HUES64 (cell line): ENCODE measurements at regions not wholly inside any gene's neighbourhood (a gene's known extent, or its start where the extent isn't known, plus 50 kb on each side); places are given as distances from the start of the nearest gene placed in this dataset.
"Not testable (repeated sequence)": the region's sequence is repeated elsewhere in the genome, so short reads cannot be mapped to it uniquely, and the experiment has no call there.

ENCODE experiments used
- H3K27ac ChIP-seq: 2 replicates; pipeline ENCODE4 v1.7.0; 2013; ENCODE audit warnings: low read depth, low read length, inconsistent platforms
- H3K27me3 ChIP-seq: 2 replicates; pipeline ENCODE4 v1.6.1; 2013; ENCODE audit warnings: mild to moderate bottlenecking, low read length; ENCODE audit not compliant: insufficient read depth
- H3K36me3 ChIP-seq: 2 replicates; pipeline ENCODE4 v1.6.1; 2013; ENCODE audit warnings: mild to moderate bottlenecking, low read length; ENCODE audit not compliant: insufficient read depth
- H3K4me1 ChIP-seq: 2 replicates; pipeline ENCODE4 v1.6.1; 2013; ENCODE audit warnings: mild to moderate bottlenecking, low read length, moderate library complexity; ENCODE audit not compliant: insufficient read depth
- H3K4me3 ChIP-seq: 2 replicates; pipeline ENCODE4 v1.5.1; 2013; ENCODE audit warnings: mild to moderate bottlenecking, low read length, moderate library complexity
- H3K9ac ChIP-seq: 2 replicates; pipeline ENCODE4 v1.6.1; 2013; ENCODE audit warnings: mild to moderate bottlenecking, low read depth, low read length
- H3K9me3 ChIP-seq: 2 replicates; pipeline ENCODE4 v1.6.1; 2013; ENCODE audit warnings: low read depth, low read length; ENCODE audit not compliant: insufficient read depth
- WGBS: fragments of 150-250, 120-280 bp; methylation state at CpG from one replicate; pipeline ENCODE4 v1.1.7; 2013; ENCODE audit warnings: missing lambda C conversion rate; 5-methylcytosine and 5-hydroxymethylcytosine counted together

DNA sequence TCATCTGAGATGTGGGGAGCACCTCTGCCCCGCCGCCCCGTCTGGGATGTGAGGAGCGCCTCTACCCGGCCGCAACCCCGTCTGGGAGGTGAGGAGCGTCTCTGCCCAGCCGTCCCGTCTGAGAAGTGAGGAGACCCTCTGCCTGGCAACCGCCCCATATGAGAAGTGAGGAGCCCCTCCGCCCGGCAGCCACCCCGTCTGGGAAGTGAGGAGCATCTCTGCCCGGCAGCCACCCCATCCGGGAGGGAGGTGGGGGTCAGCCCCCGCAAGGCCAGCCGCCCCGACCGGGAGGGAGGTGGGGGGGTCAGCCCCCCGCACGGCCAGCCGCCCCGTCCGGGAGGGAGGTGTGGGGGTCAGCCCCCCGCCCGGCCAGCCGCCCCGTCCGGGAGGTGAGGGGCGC is 89.9 kb downstream of the PHLDA1 start:
- WGBS = 98% methylated on average over 30 of the region's 31 CpGs
- not testable (repeated sequence) for H3K27ac ChIP-seq, H3K36me3 ChIP-seq, H3K27me3 ChIP-seq, H3K4me3 ChIP-seq, H3K9ac ChIP-seq, H3K9me3 ChIP-seq
- peaks cover 27% of the 10 kb centered on the region for H3K4me1 ChIP-seq

DNA sequence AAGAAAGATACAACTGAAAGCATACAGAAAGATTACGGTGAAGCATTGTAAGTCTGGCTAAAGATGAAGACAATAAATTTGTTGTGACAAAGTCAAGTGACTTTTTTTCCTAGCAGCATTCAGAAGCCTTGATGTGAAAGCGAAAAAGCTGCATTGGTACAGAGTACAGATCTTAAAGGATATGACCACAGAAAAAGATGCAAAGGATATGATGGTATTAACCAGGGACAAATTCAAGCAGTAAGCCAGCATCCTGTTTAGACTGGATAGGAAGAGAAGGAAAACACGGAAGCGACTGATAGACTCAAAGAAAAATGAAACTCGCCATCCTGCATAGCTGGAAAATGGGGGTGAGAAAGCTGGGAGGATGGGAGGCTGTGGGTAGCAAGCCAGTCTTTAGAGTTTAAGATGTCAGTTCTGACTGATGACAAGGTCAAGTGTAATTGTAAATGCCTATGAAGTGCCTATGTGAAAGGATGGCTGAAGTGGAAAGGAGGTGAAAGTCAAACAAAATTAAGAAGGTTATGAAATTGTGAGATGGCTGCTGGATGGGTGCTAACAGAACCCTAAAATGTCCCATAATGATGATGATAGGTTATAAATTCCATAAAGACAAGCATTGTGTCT is 92.4 kb downstream of the PHLDA1 start:
- Histone ChIP-seq H3K9me3 (peaks cover 5% of the 10 kb centered on the region), H3K27ac (no peak overlapping the region), H3K36me3 (no peaks in the 10 kb centered on the region), H3K9ac (no peak overlapping the region), H3K4me1 (peaks cover 20% of the 10 kb centered on the region), H3K27me3 (no peaks in the 10 kb centered on the region; the same call in 1 of the 2 replicates), H3K4me3 (no peak overlapping the region)
- 94% methylated on average over 5 of the region's 5 CpGs for WGBS

DNA sequence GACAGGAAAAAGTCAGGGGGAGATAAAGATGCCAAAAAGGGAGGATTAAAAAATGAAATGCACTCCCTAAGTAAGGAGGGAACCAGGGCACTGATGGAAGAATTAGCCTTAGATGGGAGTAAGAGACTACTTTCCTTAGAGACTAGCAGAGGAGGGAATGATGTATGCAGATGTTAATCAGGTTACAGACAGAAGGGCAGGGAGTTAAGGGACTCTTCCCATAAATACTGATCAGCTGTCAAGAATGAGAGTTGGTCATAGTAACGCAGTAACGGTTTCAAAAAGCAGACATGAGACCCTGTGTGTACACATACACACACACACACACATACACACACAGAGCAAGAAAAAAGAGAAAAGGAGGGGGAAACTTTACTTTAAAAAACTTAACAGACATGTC is 93.4 kb downstream of the PHLDA1 start:
- Histone ChIP-seq H3K27me3 (no peaks in the 10 kb centered on the region; the same call in 1 of the 2 replicates), H3K4me1 (peaks cover 13% of the 10 kb centered on the region), H3K27ac (no peak overlapping the region), H3K9me3 (peaks cover 5% of the 10 kb centered on the region), H3K9ac (no peak overlapping the region), H3K4me3 (no peak overlapping the region), H3K36me3 (no peaks in the 10 kb centered on the region)
- WGBS = no CpG with 5 or more reads among the region's 2 CpGs

DNA sequence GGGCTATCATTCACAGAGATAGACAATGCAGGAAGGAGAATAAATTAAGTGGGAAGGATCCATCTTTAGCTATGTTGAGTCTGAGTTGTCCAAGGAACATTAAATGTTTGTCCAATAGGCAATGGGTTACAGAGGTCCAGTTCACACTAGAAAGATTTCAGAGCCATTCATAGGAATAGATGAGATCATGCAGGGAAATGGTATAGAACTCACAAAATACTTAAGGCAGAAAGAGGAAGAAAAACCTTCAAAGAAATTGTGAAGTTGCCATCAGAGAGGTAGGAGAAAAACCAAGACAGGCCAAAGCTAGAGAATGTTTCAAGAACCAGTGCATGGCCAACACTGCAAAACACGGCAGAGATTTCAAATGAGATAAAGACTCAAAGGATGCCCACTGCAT is 94.1 kb downstream of the PHLDA1 start:
- Histone ChIP-seq H3K4me1 (peaks cover 13% of the 10 kb centered on the region; the same call in 1 of the 2 replicates), H3K27ac (no peak overlapping the region), H3K9me3 (peaks cover 5% of the 10 kb centered on the region), H3K4me3 (no peak overlapping the region), H3K27me3 (no peaks in the 10 kb centered on the region; the same call in 1 of the 2 replicates), H3K36me3 (no peaks in the 10 kb centered on the region), H3K9ac (no peak overlapping the region)
- 87% methylated on average over 1 of the region's 1 CpG for WGBS

DNA sequence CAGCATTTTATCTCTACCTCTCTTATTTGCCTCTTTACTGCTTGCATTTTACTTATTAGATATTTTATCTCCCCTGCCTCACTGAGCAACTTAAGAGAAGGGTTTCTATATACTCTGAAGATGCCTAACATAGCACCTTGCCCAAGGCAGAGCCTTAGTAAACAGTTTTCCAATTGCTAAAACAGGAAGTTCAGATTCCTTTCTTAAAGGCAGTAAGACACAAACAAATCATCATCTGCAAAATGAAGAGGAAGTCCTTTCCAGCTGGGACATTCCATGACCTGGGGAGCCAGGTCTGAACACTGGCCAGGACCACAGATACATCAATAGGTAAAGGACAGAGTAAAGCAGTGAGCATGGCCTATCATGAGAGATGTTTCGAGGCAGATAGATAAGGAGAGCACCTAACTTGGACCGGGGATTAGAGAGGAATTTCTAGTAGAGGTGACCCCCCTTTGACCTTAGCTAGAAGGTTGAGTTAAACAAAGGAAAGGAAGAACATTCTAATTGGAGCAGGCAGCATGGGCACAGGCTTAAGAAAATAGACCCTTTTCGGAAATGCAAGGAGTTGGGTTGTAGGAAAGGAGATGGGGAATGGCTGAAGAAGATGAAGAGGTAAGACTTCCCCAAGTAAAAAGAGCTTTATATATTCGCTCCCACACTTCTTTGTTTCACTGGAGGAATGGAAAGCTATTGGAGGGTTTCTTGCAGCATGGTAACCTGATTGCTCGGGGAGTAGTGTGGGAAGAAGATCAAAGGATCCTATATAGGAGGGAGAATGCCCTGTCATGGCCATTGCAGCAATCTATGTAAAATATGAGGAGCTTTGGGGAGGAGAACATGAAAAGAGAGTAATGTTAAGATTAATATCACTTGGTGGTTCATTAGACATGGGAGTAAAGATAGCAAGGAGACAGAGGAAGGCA is 94.8 kb downstream of the PHLDA1 start:
- Histone ChIP-seq H3K27me3 (no peaks in the 10 kb centered on the region; the same call in 1 of the 2 replicates), H3K27ac (no peak overlapping the region), H3K9ac (no peak overlapping the region), H3K4me1 (peaks cover 13% of the 10 kb centered on the region; the same call in 1 of the 2 replicates), H3K36me3 (no peaks in the 10 kb centered on the region), H3K4me3 (no peak overlapping the region), H3K9me3 (peaks cover 5% of the 10 kb centered on the region)
- 84% methylated on average over 5 of the region's 5 CpGs for WGBS

DNA sequence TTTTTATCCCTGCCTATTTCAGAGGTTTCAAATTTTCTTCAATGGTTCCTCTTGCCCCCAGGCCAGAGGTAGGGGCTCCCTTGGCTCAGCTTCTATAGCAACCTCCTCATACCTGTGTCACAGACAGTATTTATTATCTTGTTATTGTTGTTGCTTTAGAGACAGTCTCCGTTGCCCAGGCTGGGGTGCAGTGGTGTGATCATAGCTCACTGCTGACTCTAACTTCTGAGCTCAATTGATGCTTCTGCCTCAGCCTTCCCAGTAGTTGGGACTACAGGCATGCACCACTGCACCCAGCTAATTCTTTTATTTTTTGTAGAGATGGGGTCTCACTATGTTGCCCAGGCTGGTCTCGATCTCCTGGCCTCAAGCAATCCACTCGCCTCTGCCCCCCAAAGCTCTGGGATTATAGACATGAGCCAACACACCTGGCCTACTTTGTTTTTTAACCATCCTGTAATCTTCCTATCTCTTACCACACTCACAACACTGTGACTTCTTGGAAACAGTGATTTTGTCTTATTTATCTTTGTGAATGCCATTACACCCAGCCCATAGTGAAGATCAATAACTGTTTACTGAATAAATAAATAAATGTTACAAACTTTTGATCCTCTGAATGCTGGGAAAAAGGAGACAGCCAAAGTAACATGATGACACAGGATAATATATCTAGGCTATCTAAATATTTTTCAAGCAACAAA is 95.9 kb downstream of the PHLDA1 start:
- Histone ChIP-seq H3K4me3 (no peak overlapping the region), H3K27ac (no peak overlapping the region), H3K4me1 (peaks cover 13% of the 10 kb centered on the region; the same call in 1 of the 2 replicates), H3K36me3 (no peaks in the 10 kb centered on the region), H3K27me3 (no peaks in the 10 kb centered on the region; the same call in 1 of the 2 replicates), H3K9ac (no peak overlapping the region), H3K9me3 (peaks cover 4% of the 10 kb centered on the region)
- WGBS = 96% methylated on average over 3 of the region's 3 CpGs

DNA sequence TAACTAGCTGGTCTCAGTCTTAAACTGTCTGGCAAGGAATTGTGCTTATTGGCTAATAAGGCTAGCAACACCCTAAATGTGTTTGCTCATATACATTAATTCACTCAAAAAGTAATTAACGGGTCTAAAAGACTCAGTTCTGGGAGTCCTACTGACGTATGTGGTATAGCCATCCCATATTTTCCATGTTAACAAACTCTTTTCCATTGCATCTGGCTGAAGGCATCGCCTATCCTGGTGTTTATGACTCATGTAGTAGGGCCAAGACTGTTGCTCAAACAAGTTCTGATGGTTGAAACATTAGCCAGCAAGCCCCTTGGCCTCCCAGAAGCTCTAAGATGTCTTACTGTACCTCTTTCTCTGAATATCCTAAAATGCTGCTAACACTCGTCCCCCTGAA is 98.5 kb downstream of the PHLDA1 start:
- Histone ChIP-seq H3K36me3 (no peaks in the 10 kb centered on the region), H3K4me3 (no peak overlapping the region), H3K27me3 (no peaks in the 10 kb centered on the region; the same call in 1 of the 2 replicates), H3K9ac (no peak overlapping the region), H3K9me3 (no peaks in the 10 kb centered on the region), H3K4me1 (peaks cover 11% of the 10 kb centered on the region; the same call in 1 of the 2 replicates), H3K27ac (no peak overlapping the region)
- 93% methylated on average over 4 of the region's 4 CpGs for WGBS

DNA sequence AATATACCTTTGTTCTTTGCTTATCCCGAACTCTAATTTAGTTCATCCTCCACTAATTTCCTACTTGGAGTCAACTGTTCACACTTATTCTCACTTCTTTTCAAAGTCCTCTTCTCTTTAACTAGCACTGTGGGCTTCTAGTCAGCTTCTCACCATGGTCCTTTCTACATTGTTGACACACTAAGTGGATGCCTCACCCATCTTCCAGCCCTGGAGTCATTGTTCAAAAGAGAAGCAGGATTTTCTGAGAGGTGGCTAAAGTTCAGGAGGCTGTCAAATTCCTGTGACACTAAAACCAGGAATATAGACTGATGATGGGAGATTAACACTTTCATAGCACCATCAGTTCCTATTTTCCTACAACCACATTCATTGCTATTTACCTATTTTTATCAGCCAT is 99.3 kb downstream of the PHLDA1 start:
- H3K36me3 ChIP-seq = no peaks in the 10 kb centered on the region
- no peaks in the 10 kb centered on the region for H3K27me3 ChIP-seq
- no peaks in the 10 kb centered on the region for H3K9me3 ChIP-seq
- WGBS = 91% methylated on average over 1 of the region's 1 CpG
- no peak overlapping the region for H3K4me3 ChIP-seq
- H3K27ac ChIP-seq = no peak overlapping the region
- H3K4me1 ChIP-seq = peaks cover 8% of the 10 kb centered on the region; the same call in 1 of the 2 replicates
- H3K9ac ChIP-seq = no peak overlapping the region

DNA sequence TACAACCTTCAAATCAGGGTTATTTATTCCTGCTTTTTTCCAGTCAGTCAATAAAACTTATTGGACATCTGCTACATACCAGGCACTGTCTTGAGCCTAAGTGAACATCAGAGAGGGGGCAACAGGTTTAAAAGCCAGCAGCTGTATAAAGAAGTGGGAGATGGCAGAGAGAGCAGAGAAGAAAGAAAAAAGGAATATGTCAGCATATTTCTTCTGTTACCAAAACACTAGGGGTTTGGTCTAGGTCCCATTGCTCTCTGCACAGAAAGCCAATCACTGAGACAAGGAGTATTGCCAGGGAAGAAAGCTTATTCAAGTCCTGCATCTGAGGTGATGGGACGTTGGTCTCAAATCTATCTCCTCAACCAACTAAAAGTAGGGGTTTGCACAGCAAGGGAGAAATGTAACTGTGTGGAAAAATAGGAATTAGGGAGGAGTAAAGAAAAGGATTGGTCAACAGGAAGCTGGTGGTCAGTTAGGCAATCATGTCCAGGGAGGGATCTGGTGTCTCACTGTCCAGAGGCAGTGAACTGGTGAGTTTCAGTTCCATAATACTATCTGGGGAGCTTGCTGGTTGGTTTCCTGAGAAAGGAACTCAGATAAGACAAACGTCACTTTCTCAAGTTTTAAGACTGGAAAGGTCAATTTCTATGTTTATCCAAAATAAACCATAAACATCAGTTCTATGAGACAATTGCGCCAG is 107.5 kb downstream of the PHLDA1 start:
- Histone ChIP-seq H3K27ac (no peak overlapping the region), H3K36me3 (no peaks in the 10 kb centered on the region), H3K9ac (no peak overlapping the region), H3K4me3 (no peak overlapping the region), H3K27me3 (no peaks in the 10 kb centered on the region), H3K9me3 (peaks cover 23% of the 10 kb centered on the region), H3K4me1 (peaks cover 3% of the 10 kb centered on the region; the same call in 1 of the 2 replicates)
- WGBS = 91% methylated on average over 2 of the region's 3 CpGs

DNA sequence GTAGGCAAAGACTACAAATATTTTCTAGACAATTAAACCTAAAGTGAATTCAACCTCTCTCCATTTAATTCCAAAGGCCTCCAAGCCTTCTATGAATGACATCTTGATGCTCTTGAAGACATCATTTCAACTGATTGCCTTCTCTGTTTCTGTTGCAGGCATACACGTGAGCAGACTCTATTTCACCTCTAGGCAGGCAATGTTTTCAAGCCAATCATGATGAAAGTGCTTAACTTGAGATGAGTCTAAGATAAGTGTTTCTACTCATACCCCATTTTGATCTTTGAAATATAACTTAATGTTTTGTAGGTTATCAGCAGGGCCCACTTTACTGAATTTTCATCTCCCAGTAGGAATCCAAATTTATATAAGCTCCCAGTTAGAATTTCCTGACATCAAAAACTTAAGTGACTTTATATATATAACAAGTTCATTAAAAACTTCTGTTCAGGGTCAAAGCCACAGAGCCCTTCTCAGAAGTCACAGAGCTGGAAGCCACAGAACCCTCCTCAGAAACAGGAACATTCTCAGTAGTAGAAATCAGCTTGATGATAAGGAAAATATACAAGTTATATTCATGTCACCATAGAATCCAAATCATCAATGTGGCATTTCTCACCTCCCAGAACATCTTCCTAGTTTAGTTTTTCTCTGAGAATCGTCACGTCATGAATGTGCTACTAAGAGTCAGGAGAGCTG is 108.5 kb downstream of the PHLDA1 start:
- H3K4me1 ChIP-seq = peaks cover 3% of the 10 kb centered on the region; the same call in 1 of the 2 replicates
- no peak overlapping the region for H3K27ac ChIP-seq
- peaks cover 23% of the 10 kb centered on the region for H3K9me3 ChIP-seq
- H3K36me3 ChIP-seq = no peaks in the 10 kb centered on the region
- H3K4me3 ChIP-seq = no peak overlapping the region
- 93% methylated on average over 3 of the region's 3 CpGs for WGBS
- H3K9ac ChIP-seq = no peak overlapping the region
- no peaks in the 10 kb centered on the region for H3K27me3 ChIP-seq
